Muscle layer of duodenum (tissue), 2 donors: ENCODE measurements at regions not wholly inside any gene's neighbourhood (a gene's known extent, or its start where the extent isn't known, plus 50 kb on each side); places are given as distances from the start of the nearest gene placed in this dataset.
"Not testable (repeated sequence)": the region's sequence is repeated elsewhere in the genome, so short reads cannot be mapped to it uniquely, and the experiment has no call there.

Experiments used
- H3K27ac ChIP-seq: one replicate; pipeline ENCODE4 v1.7.0; 2013; ENCODE audit warnings: mild to moderate bottlenecking, low read length
- H3K27me3 ChIP-seq: one replicate; pipeline ENCODE4 v1.7.0; 2013; ENCODE audit warnings: low read depth, mild to moderate bottlenecking, control low read depth, low read length
- H3K36me3 ChIP-seq, 2 donors: one replicate each; pipeline ENCODE4 v1.7.0; 2013; ENCODE audit warnings: low read length in 2 of 2, control low read depth in 1 of 2, mild to moderate bottlenecking in 1 of 2; ENCODE audit not compliant: insufficient read depth in 2 of 2, control insufficient read depth in 1 of 2
- H3K4me1 ChIP-seq, 2 donors: one replicate each; pipeline ENCODE4 v1.7.0; 2013; ENCODE audit warnings: low read length in 2 of 2, mild to moderate bottlenecking in 2 of 2, control low read depth in 1 of 2, moderate library complexity in 1 of 2; ENCODE audit not compliant: insufficient read depth in 2 of 2, control insufficient read depth in 1 of 2
- H3K4me3 ChIP-seq, 2 donors: one replicate each; pipeline ENCODE4 v1.7.0; 2013; ENCODE audit warnings: low read length in 2 of 2, low read depth in 1 of 2, mild to moderate bottlenecking in 1 of 2
- H3K9me3 ChIP-seq, 2 donors: one replicate each; pipeline ENCODE4 v1.7.0; 2013; ENCODE audit warnings: low read length in 2 of 2, control low read depth in 1 of 2, mild to moderate bottlenecking in 1 of 2; ENCODE audit not compliant: control insufficient read depth in 1 of 2
- donor health status: healthy.

- no peak overlapping the region for H3K27ac ChIP-seq
- no peak overlapping the region for H3K4me3 ChIP-seq
- H3K9me3 ChIP-seq: no peaks in the 10 kb centered on the region
- no peaks in the 10 kb centered on the region for H3K27me3 ChIP-seq
- no peaks in the 10 kb centered on the region for H3K36me3 ChIP-seq
- no peaks in the 10 kb centered on the region for H3K4me1 ChIP-seq
Observed at GRCh38 chr2:120641366-120641771, 94.3 kb upstream of the GLI2 start.

- H3K36me3 ChIP-seq: no peaks in the 10 kb centered on the region
- H3K9me3 ChIP-seq: no peaks in the 10 kb centered on the region
- no peaks in the 10 kb centered on the region for H3K4me1 ChIP-seq
- no peak overlapping the region for H3K4me3 ChIP-seq
- H3K27ac ChIP-seq: no peak overlapping the region
- H3K27me3 ChIP-seq: no peaks in the 10 kb centered on the region
Observed at GRCh38 chr2:120642646-120643045, 93.0 kb upstream of the GLI2 start.

- H3K9me3 ChIP-seq: peaks cover 16 to 21% of the 10 kb centered on the region in 2 donors
- no peaks in the 10 kb centered on the region for H3K27me3 ChIP-seq
- no peak overlapping the region for H3K27ac ChIP-seq
- H3K4me3 ChIP-seq: no peak overlapping the region
- H3K36me3 ChIP-seq: no peaks in the 10 kb centered on the region
- H3K4me1 ChIP-seq: no peaks in the 10 kb centered on the region
Observed at GRCh38 chr2:120646994-120647393, 88.7 kb upstream of the GLI2 start.

- Histone ChIP-seq H3K36me3 (no peaks in the 10 kb centered on the region), H3K27ac (no peak overlapping the region), H3K9me3 (peaks cover 16 to 21% of the 10 kb centered on the region in 2 donors), H3K4me1 (no peaks in the 10 kb centered on the region), H3K27me3 (no peaks in the 10 kb centered on the region), H3K4me3 (no peak overlapping the region)
Observed at GRCh38 chr2:120647487-120647886, 88.2 kb upstream of the GLI2 start.

GRCh38 chr2:120649381-120649780 lies 86.3 kb upstream of the GLI2 start:
- H3K4me3 ChIP-seq, H3K36me3 ChIP-seq, H3K27me3 ChIP-seq, H3K27ac ChIP-seq, H3K4me1 ChIP-seq: not testable (repeated sequence)
- H3K9me3 ChIP-seq: peaks cover 16 to 21% of the 10 kb centered on the region in 2 donors

- Histone ChIP-seq H3K4me3 (no peak overlapping the region), H3K36me3 (no peaks in the 10 kb centered on the region), H3K27me3 (no peaks in the 10 kb centered on the region), H3K9me3 (peaks cover 16 to 21% of the 10 kb centered on the region in 2 donors), H3K4me1 (peaks cover 0 to 9% of the 10 kb centered on the region in 2 donors), H3K27ac (no peak overlapping the region)
Observed at GRCh38 chr2:120650022-120650644, 85.5 kb upstream of the GLI2 start.

GRCh38 chr2:120651818-120652217 lies 83.8 kb upstream of the GLI2 start:
- Histone ChIP-seq H3K4me1 (peaks cover 0 to 16% of the 10 kb centered on the region in 2 donors), H3K9me3 (peaks cover 16 to 21% of the 10 kb centered on the region in 2 donors), H3K27me3 (no peaks in the 10 kb centered on the region), H3K27ac (no peak overlapping the region), H3K4me3 (no peak overlapping the region), H3K36me3 (no peaks in the 10 kb centered on the region)

- Histone ChIP-seq H3K4me3 (no peak overlapping the region), H3K4me1 (peaks cover 0 to 20% of the 10 kb centered on the region in 2 donors), H3K27me3 (no peaks in the 10 kb centered on the region), H3K9me3 (peaks cover 16 to 21% of the 10 kb centered on the region in 2 donors), H3K27ac (no peak overlapping the region), H3K36me3 (no peaks in the 10 kb centered on the region)
Observed at GRCh38 chr2:120653046-120653445, 82.6 kb upstream of the GLI2 start.

- H3K36me3 ChIP-seq: no peaks in the 10 kb centered on the region
- H3K27ac ChIP-seq: no peak overlapping the region
- H3K9me3 ChIP-seq: peaks cover 16 to 21% of the 10 kb centered on the region in 2 donors
- H3K27me3 ChIP-seq: no peaks in the 10 kb centered on the region
- H3K4me3 ChIP-seq: no peak overlapping the region
- H3K4me1 ChIP-seq: peaks cover 0 to 20% of the 10 kb centered on the region in 2 donors
Observed at GRCh38 chr2:120653871-120654270, 81.8 kb upstream of the GLI2 start.

- no peak overlapping the region for H3K4me3 ChIP-seq
Observed at GRCh38 chr2:120654381-120655134, 81.1 kb upstream of the GLI2 start.

GRCh38 chr2:120656273-120656950 lies 79.3 kb upstream of the GLI2 start:
- Histone ChIP-seq H3K4me3 (no peak overlapping the region), H3K27ac (no peak overlapping the region), H3K27me3 (no peaks in the 10 kb centered on the region), H3K4me1 (peaks cover 0 to 28% of the 10 kb centered on the region in 2 donors), H3K9me3 (peaks cover 0 to 5% of the 10 kb centered on the region in 2 donors), H3K36me3 (no peaks in the 10 kb centered on the region)

More at GRCh38 chr2:120654381-120655134, 81.1 kb upstream of the GLI2 start:
- H3K27me3 ChIP-seq: no peaks in the 10 kb centered on the region
- no peaks in the 10 kb centered on the region for H3K36me3 ChIP-seq
- H3K9me3 ChIP-seq: peaks cover 15 to 16% of the 10 kb centered on the region in 2 donors
- H3K4me1 ChIP-seq: peaks cover 0 to 20% of the 10 kb centered on the region in 2 donors
- no peak overlapping the region for H3K27ac ChIP-seq
